DND-41 (cell line): ENCODE measurements at regions not wholly inside any gene's neighbourhood (a gene's known extent, or its start where the extent isn't known, plus 50 kb on each side); places are given as distances from the start of the nearest gene placed in this dataset.

Experiments
- CTCF ChIP-seq: IDR thresholded peaks from 2 replicates; pipeline ENCODE4 v1.5.1; 2012; ENCODE audit warnings: borderline replicate concordance, low read length, moderate library complexity, mild to moderate bottlenecking; ENCODE audit not compliant: poor library complexity, severe bottlenecking; ENCODE audit errors: extremely low read depth
- EZH2 ChIP-seq: IDR thresholded peaks from 3 replicates; pipeline ENCODE4 v1.6.1; 2012; ENCODE audit warnings: borderline replicate concordance, low read depth, mild to moderate bottlenecking, moderate library complexity, low read length, inconsistent platforms; ENCODE audit not compliant: severe bottlenecking

GRCh38 chr9:75448281-75448680 is 360.0 kb downstream of the OSTF1 start:
- TF ChIP-seq CTCF, result no peak
- TF ChIP-seq EZH2, result no peak
